EL (cell line): ENCODE measurements at regions not wholly inside any gene's neighbourhood (a gene's known extent, or its start where the extent isn't known, plus 50 kb on each side); places are given as distances from the start of the nearest gene placed in this dataset.

Experiments used
- DNase-seq: peaks from one replicate; pipeline ENCODE4 v3.0.0-alpha.2; 2016

DNA sequence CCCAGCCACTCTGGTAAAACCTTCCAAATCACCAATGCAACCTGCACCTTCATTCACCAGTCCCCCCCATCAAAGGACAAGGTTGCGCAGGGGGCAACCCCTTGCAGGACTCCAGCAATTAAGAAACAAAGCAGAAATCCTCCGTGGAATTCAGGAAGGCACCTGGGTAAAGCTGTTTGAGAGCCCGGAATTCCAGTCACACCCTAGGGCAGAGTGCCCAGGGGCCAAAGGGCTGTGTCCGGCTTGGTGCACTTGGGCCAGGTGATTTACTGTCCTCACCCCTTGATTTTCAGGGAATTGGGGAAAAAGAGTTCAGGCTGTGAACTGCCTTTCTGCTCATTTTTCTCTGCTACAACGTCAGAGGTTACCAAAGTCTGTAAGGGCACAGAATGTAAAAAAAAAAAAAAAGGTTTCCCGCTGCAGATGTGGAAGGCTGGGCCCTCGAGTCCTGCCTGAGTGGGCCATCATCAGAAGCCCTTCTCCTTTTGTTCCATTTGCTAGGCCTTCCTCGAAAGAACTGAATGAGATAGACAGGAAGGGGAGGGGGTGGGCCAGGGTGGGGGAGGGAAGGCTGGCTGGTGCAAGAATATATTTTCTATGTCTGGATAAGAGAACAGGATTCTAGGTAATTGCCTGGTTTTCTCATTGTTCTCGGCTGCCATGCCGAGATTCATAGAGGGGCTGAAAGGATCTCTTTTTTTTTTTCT, 266.5 kb upstream of the PSMD7 start:
- no peak for DNase-seq

DNA sequence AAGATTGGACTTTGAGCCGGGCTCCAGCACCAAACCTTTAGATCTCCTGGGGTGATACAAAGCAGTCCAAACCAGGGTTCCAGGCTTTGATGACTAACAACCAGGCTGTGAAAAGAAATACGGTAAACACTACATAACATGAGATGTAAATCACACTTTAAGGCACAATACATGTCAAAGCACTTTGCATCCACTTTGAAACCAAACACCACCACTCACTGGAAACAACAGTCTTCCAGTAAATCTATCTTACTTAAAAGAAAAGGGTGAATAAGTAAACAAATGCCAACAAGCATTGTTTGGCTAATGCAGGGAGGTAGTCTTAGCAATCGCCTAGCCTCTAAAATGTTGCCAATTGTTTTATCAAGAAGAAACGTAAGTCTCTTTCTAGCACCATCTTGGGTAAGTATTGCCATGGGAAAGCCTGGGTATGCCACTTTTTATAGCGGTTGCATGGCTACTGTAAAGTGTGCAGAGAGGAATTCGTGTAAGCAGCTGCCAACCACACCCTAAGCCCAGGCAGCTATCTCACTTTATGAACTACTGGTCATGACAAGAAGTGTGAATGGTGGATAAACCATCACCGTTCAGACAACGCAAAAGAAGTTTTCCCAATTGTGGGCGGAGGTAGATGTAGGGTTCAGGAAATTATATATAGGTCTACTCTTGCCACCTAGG, 267.4 kb upstream of the PSMD7 start:
- no peak for DNase-seq

DNA sequence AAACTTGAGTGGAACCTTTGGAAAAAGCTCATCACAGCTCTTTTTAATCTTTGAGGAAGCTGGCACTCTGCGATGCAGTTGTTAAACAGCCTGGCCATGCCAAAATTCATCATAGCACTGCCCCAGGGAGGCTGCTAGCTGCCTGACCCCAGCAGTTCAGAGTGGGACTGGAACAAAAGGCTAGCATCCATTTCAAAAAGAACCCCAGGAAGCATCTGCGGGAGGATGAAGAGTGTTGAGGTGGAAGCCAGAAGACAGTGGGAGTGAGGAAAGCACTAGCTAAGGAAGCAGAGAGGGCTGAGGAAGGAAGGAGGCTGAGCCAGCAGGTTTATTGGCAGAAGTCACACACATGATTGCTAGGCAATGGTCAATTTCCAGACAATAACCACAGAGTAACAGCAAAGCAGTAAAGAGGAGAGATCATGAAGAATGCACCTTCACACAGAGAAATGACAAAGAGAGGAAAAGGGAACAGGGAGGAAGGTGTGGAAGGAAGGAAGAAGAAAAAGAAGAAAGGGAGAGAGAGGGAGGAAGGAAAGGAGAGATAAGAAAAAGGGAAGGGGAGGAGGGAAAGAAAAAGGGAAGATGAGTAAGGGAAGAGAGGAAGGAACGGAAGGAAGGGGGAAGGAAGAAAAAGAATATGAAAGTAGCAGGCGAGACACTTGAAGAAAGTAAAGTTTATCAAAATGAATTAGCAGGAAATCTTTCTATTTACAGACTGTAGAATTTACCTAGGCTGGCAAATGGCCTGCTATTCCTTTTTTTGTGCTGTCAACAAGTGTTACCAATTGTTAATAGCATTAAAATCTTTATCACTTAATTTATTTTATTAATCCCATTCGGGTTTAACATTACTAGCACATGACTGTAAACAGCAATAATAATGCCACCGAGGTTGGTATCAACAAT, 270.0 kb upstream of the PSMD7 start:
- DNase-seq = no peak

DNA sequence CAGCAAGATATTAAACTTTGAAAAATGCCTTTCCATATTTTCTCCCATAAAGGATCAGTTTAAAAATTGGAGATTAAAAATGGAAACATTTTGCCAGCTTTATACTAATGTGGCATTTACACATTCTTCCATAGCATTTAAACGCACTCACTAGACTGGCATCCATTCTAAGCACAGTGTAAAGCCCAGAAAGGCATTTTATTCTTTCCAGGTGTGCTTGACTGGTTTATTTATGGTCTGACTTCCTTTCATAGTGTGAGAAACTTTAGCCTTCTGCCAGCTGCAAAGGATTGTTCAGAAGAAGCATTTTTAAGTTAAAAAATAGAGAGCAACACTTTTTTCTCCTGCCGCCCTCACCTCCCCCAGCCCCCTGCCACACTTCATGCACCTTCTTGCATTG, 271.7 kb upstream of the PSMD7 start:
- DNase-seq = no peak

DNA sequence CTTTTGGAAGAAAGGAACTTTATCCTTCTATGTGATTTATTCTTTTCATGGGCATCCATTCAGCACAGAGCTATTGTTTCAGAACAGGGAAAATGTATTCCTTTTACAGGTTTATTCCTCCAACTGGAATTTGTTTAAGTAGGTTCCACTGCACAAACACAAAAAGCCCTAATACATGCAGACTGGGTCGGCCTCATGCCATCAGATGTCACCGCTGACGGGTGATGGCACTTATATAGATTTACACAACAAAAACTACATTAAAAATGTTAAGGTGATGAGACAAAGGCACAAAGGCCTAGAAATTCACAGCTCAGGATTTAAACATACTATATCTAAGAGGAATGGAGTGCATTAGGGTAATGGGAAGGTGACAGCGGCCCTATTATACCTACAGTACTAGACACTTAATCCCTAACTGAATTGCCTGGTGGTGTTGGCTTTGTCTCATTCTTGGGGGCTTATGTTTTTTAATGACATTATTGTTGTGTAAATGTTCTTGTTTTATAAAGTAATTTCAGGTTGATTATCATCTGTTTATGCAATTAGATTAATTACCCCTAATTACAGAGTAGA, 276.4 kb upstream of the PSMD7 start:
- no peak for DNase-seq

DNA sequence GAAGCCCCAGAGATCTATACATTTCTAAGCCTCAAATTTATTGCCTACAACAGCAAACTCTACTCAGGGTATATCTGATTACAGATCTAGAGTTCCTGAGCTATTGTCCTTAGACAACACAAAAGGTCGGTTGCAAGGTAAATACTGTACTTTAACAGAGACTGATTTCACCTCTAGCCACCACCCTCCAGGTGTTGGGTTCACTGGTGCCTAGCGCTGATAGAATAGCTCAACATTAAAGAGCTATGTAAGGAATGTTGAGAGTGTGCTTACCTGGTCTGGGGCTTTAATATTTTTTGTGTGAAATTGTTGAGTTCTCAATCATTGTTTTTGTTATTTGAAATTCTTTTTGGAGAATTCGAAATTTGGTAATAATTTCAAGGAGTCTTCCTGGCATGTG, 277.0 kb upstream of the PSMD7 start:
- DNase-seq = no peak

DNA sequence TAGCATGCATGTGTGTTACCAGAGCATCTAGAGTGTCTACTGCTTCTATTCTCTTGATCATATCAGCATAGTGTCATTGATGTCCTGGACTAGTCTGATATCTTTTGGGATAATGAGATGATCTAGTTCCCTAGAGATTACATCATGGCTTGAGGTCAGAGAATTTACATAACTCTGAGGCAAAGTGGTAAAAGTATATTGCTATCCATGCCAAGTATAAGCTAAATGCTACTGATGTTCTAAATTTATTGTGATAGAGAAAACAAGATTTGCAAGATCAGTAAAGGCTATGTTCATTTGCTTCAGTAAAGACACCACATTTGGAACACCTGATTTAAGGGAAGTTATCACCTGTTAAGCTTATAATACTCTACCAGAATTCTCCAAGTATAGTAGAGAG, 280.7 kb upstream of the PSMD7 start:
- DNase-seq = no peak

DNA sequence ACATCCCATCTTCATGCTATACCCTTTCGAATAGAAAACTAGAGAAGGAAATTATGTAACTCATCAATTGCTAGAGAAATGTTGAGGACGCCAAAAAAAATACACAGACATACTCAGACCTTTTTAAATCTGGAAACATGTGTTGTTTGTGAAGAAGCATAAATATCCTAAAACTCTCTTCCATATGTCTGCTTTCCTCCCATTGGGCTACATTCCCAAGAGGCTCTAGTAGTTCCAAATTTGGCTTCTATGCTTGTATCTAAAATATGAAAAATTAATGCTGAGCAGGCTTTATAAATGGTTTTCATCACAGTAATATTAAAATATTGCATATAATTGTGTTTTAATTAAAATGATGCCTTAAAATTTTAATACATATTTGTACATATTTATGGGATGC, 297.9 kb upstream of the PSMD7 start:
- no peak for DNase-seq

DNA sequence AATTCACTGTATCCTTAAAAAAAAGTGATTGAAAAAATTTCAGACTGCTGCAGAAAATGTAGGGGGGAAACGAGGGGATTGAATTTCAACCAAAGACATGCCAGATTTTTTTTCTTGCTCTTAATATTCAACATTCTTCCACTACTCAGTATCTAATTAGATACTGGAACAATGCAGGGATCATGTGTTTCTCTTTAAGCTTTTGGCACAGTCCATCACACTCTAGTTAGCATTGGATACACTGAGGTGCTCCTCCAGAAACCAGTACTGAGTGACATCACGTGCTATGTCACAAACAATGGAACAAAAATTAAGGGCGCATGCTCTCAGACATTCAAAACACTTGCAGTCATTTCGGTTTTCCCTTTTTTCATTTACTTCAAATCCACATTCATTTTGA, 298.6 kb upstream of the PSMD7 start:
- DNase-seq = no peak

DNA sequence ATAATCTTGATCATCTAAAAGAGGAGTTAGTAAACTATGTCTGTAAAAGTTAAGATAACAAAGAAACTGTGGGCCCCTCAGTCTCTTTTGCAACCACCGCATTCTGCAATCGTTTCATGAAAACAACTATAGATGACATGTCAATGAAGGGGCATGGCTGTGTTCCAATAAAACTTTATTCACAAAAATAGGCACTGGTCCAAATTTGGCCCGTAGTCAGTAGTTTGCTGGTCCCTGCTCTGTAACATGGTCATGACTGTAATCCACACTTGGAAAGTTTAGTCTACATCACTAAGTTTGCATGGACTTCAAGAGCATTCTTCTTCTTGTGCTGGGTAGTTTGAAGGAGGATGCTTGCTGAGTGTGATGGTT, 299.3 kb upstream of the PSMD7 start:
- no peak for DNase-seq

DNA sequence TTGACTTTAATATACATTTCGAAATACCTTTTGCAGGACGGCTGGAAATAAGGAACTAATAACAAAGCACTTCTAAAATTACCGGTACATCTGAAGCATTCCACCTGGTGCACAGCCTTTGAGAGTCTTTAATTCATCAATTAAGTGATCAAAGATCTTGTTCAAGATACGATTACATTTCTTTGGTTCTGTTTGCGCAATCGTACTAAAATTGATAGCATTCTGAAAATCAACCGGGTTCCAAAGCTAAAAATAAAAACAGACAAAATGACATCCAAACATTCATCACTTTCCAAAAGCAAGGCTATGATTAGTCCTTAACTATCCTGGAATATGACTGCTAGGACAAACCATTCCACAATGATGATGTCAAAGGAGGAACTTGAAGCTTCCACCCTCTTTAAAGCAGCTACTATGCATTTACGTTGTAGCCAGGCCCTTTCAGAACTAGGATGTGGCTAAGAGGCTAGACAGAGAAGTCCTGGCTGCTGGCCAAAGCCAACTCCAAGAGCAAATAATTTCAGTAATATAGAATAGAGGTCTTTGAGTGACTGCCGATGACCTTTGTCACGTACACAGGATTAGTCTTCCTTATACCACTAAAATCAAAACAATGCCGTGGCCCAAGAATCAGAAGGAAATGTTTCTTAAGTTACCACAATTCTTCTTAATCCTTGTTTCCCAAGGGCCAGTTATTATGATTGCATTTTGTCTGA, 299.8 kb upstream of the PSMD7 start:
- no peak for DNase-seq

DNA sequence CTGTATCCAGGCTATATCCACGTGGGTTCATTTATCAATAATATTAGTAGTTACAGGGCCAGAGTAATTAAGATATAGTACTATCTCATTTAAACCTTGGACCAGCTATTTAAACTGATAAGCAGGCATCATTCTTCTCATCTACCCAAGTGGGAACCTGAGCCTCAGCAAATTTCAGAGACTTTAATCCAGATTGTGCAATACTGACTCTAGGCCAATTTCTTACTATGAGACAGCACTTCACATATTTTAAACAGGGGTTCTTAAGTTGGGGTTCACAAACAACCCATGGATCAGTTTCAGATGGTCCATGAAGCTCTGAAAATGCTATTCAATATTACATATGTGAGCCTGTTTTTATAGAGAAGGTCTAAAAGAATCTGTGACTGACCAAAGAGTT, 302.7 kb upstream of the PSMD7 start:
- DNase-seq = no peak

DNA sequence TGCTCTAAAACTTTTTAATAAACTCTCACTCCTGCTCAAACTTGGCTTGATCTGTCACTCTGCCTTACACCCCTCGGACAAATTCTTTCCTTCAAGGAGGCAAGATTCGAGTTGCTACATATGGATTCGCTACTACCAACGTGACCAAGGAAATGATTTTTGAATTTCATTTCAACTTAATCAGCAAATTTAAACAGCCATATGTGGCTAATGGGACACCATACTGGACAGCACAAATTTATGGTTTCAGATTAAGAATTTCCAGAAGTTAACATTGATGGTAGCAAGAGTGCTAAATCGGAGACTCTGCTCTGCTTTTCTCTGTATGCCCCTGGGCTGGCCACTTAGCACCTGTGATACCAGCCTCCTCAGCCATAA, 318.2 kb upstream of the PSMD7 start:
- no peak for DNase-seq

DNA sequence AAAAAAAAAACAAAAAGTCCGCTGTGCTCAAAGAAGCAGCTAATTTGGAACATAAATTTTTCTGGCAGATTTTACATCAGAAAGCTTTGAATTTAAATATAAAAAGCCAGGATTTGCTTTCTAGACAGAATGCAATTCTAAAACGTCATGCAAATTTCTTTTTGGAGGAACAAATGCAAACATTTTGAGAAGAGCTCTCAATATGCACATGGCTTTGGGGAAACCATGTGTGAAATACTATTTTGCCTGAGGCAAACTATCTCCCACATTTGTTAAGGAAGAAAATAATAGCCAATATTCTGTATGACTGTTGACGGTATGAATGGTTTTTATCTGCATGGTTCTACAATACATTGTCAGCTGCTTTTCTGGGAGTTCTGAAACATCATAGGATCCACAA, 320.0 kb upstream of the PSMD7 start:
- DNase-seq = no peak

DNA sequence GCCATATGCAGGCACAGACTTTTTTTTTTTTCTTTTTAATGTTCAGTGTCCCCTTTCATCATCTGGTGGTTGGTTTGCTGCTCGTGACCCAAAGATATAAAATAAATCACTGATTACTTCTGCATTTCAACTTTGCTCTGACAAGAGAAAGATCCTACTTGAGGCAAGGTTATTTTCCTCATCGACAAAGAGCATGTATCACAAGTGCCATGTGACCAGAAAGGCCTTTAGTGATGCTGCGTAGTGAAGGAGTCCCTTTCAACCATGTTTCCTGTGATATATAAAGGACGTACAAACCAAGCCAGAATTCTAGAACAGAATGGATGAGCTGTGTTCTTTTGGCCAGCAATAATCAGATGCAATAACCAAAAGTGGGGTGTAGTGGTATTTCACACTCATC, 323.4 kb upstream of the PSMD7 start:
- DNase-seq = no peak

DNA sequence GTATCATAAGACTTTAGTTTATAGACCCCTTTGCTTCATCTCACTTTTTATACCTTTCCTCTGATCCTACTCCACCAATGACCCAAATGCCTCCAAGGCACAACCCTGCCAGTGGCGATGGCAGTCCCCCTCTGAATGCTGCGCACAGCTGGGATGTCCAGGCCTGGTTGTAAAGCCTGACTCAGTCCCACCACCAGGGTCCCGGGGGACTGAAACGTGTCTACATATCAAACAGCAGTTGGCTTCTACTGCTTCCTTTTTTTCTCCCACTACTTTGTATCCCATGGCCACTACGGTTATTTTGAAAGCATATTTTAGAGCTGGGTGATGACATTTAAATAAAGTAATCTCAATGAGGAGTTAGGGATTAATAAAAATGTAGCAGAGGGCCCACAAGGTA, 329.8 kb upstream of the PSMD7 start:
- DNase-seq = no peak

DNA sequence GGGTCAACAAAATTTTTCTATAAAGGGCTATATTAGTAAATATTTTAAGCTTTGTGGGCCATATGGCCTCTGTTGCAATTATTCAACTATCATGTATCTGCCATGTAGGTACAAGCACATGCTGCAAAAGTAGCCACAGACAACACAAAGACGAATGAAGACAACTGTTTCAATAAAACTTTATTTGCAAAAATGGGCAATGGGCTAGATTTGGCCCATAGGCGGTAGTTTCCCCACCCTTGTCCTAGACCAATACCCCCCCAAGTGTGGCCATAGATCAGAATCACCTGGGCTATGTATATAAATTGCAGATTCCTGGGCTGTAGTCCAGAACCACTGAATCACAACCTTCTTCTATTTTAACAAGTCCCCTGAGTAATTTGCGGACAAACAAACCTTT, 331.0 kb upstream of the PSMD7 start:
- DNase-seq = no peak

DNA sequence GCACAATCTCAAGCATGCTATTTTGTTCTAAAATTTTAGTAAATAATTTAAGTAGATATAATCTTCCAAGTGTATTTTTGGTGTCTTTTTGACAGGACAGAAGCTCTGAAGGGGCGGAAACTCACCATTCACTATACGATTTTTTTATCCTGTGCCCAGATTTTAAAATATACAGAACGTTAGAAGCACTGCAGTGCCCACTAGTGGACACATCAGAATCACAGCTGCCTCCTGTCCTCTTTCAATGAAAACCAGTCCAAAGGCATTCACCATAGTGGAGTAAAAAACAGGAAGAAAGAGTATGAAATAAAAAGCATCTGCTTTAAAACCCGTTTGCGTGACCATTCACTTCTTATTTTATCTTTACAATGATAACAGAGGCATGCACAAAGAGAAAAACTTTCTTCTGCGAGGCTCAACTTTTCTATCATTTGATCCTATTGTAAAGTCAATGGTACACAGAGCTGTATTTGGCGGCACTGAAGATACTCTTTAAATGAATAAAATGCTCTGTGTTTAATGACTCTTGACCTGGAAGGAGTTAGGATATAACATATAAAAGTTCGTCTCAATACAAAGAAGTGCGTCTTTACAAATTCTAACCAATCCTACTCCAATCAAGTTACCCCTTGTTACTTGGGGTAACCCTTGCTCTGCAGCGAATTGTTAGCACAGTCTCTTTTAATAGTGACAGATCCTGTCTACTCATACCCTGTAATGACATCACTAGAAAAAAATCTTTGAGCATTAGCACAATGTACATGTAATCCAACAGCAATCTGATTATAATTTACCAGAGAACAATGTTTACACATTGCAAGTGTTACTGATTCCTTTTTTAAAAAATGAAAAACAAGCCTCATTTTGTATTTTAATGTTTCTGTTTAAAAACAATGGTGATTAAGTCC, 339.8 kb upstream of the PSMD7 start:
- DNase-seq = peak; percentile 58

DNA sequence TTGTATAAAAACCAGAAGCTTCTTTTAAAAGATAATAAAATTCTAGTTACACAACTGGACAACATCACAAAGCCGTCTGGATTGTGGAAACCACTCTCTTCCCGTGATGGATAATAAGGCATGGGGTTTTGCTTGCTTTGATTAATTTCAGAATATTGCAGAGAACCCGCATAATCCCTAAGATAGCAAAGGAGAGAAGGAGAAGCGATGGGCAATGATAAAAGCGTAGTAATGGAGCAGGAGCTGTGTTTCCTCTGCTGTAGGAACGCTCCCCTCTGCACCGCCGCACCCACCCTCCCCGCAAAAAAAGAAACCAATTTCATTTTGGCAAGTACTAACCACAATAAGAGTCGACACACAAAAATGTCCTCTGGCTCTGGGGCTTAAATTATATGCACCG, 340.9 kb upstream of the PSMD7 start:
- DNase-seq = no peak

DNA sequence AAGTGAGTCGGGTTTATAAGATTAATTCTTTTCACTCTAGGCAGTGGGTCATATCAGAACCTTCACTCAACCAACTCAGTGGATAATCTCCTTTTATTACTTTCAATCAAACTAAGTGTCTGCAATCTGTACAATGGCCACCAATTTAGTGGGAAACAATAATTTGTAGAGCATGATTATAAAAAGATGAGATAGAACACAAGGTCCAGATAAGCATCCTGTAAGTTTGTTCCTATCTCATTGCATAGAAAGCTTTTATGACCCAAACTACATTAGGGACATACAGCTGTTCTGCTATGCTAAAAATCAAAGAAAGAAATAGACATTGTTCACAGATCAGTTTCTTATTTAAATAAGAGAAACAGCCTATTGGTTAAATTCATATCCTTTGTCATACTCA, 341.4 kb upstream of the PSMD7 start:
- no peak for DNase-seq

DNA sequence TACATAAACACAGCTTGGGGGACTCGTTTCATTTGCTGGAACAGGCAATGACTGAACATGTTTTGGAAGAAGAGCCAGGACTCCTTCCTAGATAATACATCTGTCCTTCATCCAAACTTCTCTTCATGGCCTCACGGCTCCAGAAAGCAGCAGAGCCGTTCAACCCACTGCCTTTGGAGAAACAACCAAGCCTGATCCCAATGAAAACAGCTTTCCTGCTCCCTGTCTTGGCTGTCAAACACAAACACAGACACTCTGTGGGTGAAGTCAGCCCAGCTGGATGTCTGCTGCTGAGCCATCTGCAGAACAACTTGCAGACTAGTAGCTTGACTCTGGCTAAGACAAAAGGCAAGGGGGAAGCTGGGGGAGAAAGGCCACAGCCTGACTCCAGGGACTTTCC, 345.1 kb upstream of the PSMD7 start:
- no peak for DNase-seq
